Left lung (tissue), 4 donors: ENCODE measurements at regions not wholly inside any gene's neighbourhood (a gene's known extent, or its start where the extent isn't known, plus 50 kb on each side); places are given as distances from the start of the nearest gene placed in this dataset.
A peak's percentile ranks its signal among the peaks of the same experiment; 100 is the strongest.

Source experiments
- ATAC-seq: fragments of 200-7000 bp; cut with Tn5 transposase; one replicate; pipeline ENCODE4 v1.9.1; 2020; ENCODE audit warnings: moderate library complexity
- DNase-seq, 4 donors: peaks; one replicate each; pipeline ENCODE4 v3.0.0-alpha.2; 2013 to 2020
- H3K27ac ChIP-seq, 2 donors: fragments of 200-600 bp; sonication (generic) in 1 of 2; one replicate each; pipeline versions ENCODE4 v1.5.0 to v1.8.0; 2020 to 2021
- H3K27me3 ChIP-seq, 2 donors: fragments of 200-600 bp; sonication (generic) in 1 of 2; one replicate each; pipeline versions ENCODE4 v1.5.0 to v1.8.0; 2020 to 2021
- H3K36me3 ChIP-seq, 2 donors: fragments of 200-600 bp; sonication (generic) in 1 of 2; one replicate each; pipeline versions ENCODE4 v1.5.0 to v1.8.0; 2020 to 2021
- H3K4me1 ChIP-seq, 2 donors: fragments of 200-600 bp; one replicate each; pipeline ENCODE4 v1.8.0; 2021
- H3K4me3 ChIP-seq, 2 donors: fragments of 200-600 bp; sonication (generic) in 1 of 2; one replicate each; pipeline versions ENCODE4 v1.5.0 to v1.8.0; 2020 to 2021; ENCODE audit warnings: mild to moderate bottlenecking in 1 of 2
- H3K9me3 ChIP-seq, 2 donors: fragments of 200-600 bp; sonication (generic) in 1 of 2; one replicate each; pipeline versions ENCODE4 v1.5.0 to v1.8.0; 2020 to 2021
- CTCF ChIP-seq, 2 donors: fragments of 200-600 bp; sonication (generic) in 1 of 2; IDR thresholded peaks; one replicate each; pipeline versions ENCODE4 v1.5.0 to v1.8.0; 2021; ENCODE audit warnings: antibody characterized with exemption in 2 of 2
- intact Hi-C, 2 donors: fragments of 100-400 bp; cut with DNase I; formaldehyde crosslinking; loops; one replicate each; pipeline versions ENCODE4 v1.11.2 to v1.14.2; 2022
- donor health status: DM: no; HTN: yes; CAD: no.
- donor health status: DM: no; HTN: no; CAD: no.

DNA sequence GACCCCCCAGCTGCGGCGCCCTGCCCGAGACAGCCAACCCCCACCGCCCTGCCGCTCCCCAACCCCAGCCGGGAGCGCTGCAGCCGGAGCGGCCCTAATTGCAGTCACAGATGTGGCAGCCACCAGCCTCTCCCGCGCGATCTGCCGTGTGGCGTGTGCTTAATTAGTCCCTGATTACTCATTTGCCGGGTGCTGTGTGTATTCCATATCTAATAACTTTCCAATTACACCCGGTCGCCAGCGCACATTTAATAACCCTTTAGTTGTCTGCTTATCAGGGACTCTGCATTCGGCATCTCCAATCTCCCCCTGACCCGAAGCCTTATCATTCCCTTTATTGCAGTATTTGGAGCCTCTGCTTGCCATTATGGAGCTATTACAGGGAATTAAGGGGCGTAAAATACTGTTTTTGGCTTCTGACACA, 236.7 kb upstream of the CIBAR2 start:
- Histone ChIP-seq H3K36me3 (no peaks in the 10 kb centered on the region), H3K27me3 (no peaks in the 10 kb centered on the region), H3K4me1 (peaks cover 0 to 8% of the 10 kb centered on the region in 2 donors), H3K4me3 (no peak overlapping the region), H3K27ac (no peak overlapping the region), H3K9me3 (no peaks in the 10 kb centered on the region)
- ATAC-seq, result no peak
- TF ChIP-seq CTCF (IDR thresholded peaks at IDR 0.05), result no peak
- intact Hi-C loops, result no loop called here
- no peak for DNase-seq

DNA sequence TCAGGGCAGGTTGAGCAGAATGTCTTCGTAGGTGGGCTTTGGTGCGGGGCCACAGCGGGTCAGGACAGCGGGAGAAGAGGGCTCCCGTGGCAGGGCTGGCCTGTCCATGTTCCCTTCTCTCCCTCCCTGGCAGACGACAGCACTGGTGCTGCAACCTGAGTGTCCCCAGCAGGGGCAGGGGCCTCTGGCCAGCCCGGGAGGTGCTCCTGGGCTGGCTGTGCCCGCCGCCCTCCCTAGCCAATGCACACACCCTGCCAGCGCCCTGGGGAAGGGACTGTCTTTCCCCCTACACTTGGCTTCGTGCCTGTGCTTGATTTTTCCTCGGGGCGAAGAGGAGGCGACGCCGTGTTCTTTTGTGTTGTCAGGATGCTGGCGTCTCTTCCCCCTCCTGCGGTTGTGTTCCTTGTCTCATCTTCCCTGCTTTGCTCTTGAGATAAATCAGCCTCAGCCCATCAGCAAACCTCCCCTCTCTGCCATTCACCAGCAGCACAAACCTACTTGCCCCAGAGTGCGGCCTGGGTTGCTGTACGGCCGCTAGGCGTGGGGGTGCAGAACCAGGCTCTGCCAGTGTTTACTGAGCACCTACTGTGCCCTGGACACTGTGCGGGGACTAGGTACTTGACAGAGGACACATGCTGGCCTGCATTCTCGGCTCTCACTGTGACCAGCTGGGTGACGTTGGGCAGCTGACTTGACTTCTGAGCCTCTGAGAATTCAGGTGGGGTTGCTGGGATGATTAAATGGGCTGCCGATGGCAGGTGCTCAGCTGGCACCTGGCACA, 237.3 kb upstream of the CIBAR2 start:
- intact Hi-C loops, result no loop called here

GRCh38 chr16:85350146-85350728, 238.0 kb upstream of the CIBAR2 start:
- Histone ChIP-seq H3K4me1 (peaks cover 12 to 14% of the 10 kb centered on the region in 2 donors), H3K27ac (peak overlapping the region in 1 of 2 donors; percentile 15), H3K4me3 (no peak overlapping the region), H3K27me3 (no peaks in the 10 kb centered on the region), H3K36me3 (no peaks in the 10 kb centered on the region), H3K9me3 (no peaks in the 10 kb centered on the region)
- TF ChIP-seq CTCF (IDR thresholded peaks at IDR 0.05), result no peak
- no peak for DNase-seq
- ATAC-seq, result no peak
- intact Hi-C loops, result no loop called here

More for the DNA sequence above, 237.3 kb upstream of the CIBAR2 start:
- Histone ChIP-seq H3K36me3 (no peaks in the 10 kb centered on the region), H3K4me3 (no peak overlapping the region), H3K9me3 (no peaks in the 10 kb centered on the region), H3K27ac (no peak overlapping the region), H3K27me3 (no peaks in the 10 kb centered on the region), H3K4me1 (peaks cover 5 to 10% of the 10 kb centered on the region in 2 donors)
- DNase-seq (no peak), ATAC-seq (no peak)
- TF ChIP-seq CTCF (IDR thresholded peaks at IDR 0.05), result no peak

- no peaks in the 10 kb centered on the region for H3K27me3 ChIP-seq
- H3K4me1 ChIP-seq, result peaks cover 12 to 16% of the 10 kb centered on the region in 2 donors
- H3K27ac ChIP-seq, result peak overlapping the region in 1 of 2 donors; percentile 15
- intact Hi-C loops, result no loop called here
- H3K36me3 ChIP-seq, result no peaks in the 10 kb centered on the region
- H3K4me3 ChIP-seq, result no peak overlapping the region
- ATAC-seq, result peak; percentile 72
- TF ChIP-seq CTCF (IDR thresholded peaks at IDR 0.05), result no peak
- no peaks in the 10 kb centered on the region for H3K9me3 ChIP-seq
- DNase-seq, result peak; percentile 69 to 92 (median 89)
These were observed 238.7 kb upstream of the CIBAR2 start for GRCh38 chr16:85350973-85351372.

DNA sequence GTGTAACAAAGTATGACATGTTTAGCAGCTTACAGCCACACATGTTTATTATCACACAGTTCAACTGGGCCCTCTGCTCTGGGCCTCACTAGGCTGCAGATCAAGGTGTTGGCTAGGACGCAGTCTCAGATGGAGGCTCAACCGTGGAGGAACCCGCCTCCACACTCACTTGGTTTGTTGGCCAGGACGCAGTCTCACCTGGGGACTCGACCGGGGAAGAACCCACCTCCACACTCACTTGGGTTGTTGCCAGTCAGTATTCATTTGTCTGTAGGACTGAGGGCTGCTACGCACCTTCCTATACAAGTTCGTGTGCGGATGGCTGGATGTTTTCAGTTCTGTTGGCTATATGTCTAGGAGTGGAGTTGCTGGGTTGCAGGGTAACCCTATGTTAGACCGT, 240.7 kb upstream of the CIBAR2 start:
- Histone ChIP-seq H3K36me3 (no peaks in the 10 kb centered on the region), H3K4me3 (no peak overlapping the region), H3K27ac (no peak overlapping the region), H3K4me1 (peaks cover 12 to 16% of the 10 kb centered on the region in 2 donors), H3K9me3 (no peaks in the 10 kb centered on the region), H3K27me3 (no peaks in the 10 kb centered on the region)
- intact Hi-C loops, result no loop called here
- no peak for DNase-seq
- ATAC-seq, result no peak
- no peak for TF ChIP-seq CTCF (IDR thresholded peaks at IDR 0.05)
